Motor neuron (in vitro differentiated cells): ENCODE measurements at regions not wholly inside any gene's neighbourhood (a gene's known extent, or its start where the extent isn't known, plus 50 kb on each side); places are given as distances from the start of the nearest gene placed in this dataset.

ENCODE experiments used
- ATAC-seq, 8 experiments: fragments of 200-7000 bp; cut with Tn5 transposase; replicated peaks in 6 of 8; 2 replicates each; pipeline ENCODE4 v1.8.0; 2021; ENCODE audit warnings: mild to moderate bottlenecking in 8 of 8, moderate library complexity in 8 of 8
- H3K27ac ChIP-seq, 2 donors: fragments of 250-450 bp; sonication (Bioruptor Pico); 2 replicates each; pipeline ENCODE4 v1.9.0; 2021; ENCODE audit warnings: antibody characterized with exemption in 2 of 2, mild to moderate bottlenecking in 2 of 2, moderate library complexity in 1 of 2
- H3K4me1 ChIP-seq, 2 donors: fragments of 250-450 bp; sonication (Bioruptor Pico); replicated peaks in 1 of 2; 2 replicates each; pipeline ENCODE4 v1.6.1; 2021; ENCODE audit warnings: antibody characterized with exemption in 2 of 2, mild to moderate bottlenecking in 2 of 2, moderate library complexity in 1 of 2
- H3K4me3 ChIP-seq, 5 donors: fragments of 250-450 bp; sonication (Bioruptor Pico); 2 replicates each; pipeline ENCODE4 v1.9.0; 2021; ENCODE audit warnings: antibody characterized with exemption in 5 of 5, mild to moderate bottlenecking in 5 of 5, moderate library complexity in 4 of 5
- WGBS, 10 experiments: fragments of 450-650 bp; shearing (Covaris generic); methylation state at CpG; one replicate each; pipeline ENCODE4 v1.0.0; 2022; 5-methylcytosine and 5-hydroxymethylcytosine counted together
- in situ Hi-C, 9 experiments: fragments of 400-800 bp; cut with MboI; loops; one replicate each; pipeline ENCODE4 v1.15.0; 2021; ENCODE audit warnings: low sequenced_read_pairs in 9 of 9, low pct_unique_long_range_greater_than_20kb in 2 of 9; ENCODE audit not compliant: unreplicated experiment in 9 of 9

- Histone ChIP-seq H3K4me1 (peaks cover 15 to 28% of the 10 kb centered on the region in 2 donors), H3K27ac (no peak overlapping the region), H3K4me3 (no peak overlapping the region)
- in situ Hi-C loops: no loop called here
- 10 to 100% (median 60%) methylated on average over 1 to 2 of the region's 2 CpGs; no CpG with 5 or more reads in 1 of the 10 experiments for WGBS, 10 experiments
- peak in 1 of 8 experiments; percentile 67 for ATAC-seq
Measured at GRCh38 chr13:100838387-100838786, 163.8 kb upstream of the TMTC4 start.

GRCh38 chr13:100837631-100838030 lies 163.0 kb upstream of the TMTC4 start:
- ATAC-seq: peak in 5 of 8 experiments; percentile 78 to 95 (median 91)
- H3K27ac ChIP-seq: no peak overlapping the region
- peaks cover 15 to 28% of the 10 kb centered on the region in 2 donors for H3K4me1 ChIP-seq
- WGBS, 10 experiments: 8 to 50% (median 24%) methylated on average over 1 of the region's 1 CpG; no CpG with 5 or more reads in 2 of the 10 experiments
- in situ Hi-C loops: no loop called here
- no peak overlapping the region for H3K4me3 ChIP-seq

GRCh38 chr13:100836711-100837110 lies 162.1 kb upstream of the TMTC4 start:
- WGBS, 10 experiments: 25 to 100% (median 78%) methylated on average over 1 to 4 of the region's 4 CpGs; no CpG with 5 or more reads in 2 of the 10 experiments
- ATAC-seq: peak in 5 of 8 experiments; percentile 16 to 61 (median 41)
- Histone ChIP-seq H3K4me3 (no peak overlapping the region), H3K27ac (no peak overlapping the region), H3K4me1 (peaks cover 15 to 28% of the 10 kb centered on the region in 2 donors)
- in situ Hi-C loops: no loop called here

GRCh38 chr13:100835695-100836094 lies 161.1 kb upstream of the TMTC4 start:
- in situ Hi-C loops: no loop called here
- WGBS, 10 experiments: 49 to 100% (median 90%) methylated on average over 3 to 5 of the region's 5 CpGs
- ATAC-seq: no peak
- Histone ChIP-seq H3K27ac (no peak overlapping the region), H3K4me3 (no peak overlapping the region), H3K4me1 (peaks cover 15 to 28% of the 10 kb centered on the region in 2 donors)

GRCh38 chr13:100833427-100833826 lies 158.8 kb upstream of the TMTC4 start:
- WGBS, 10 experiments: 0 to 88% (median 60%) methylated on average over 1 to 5 of the region's 6 CpGs; no CpG with 5 or more reads in 5 of the 10 experiments

GRCh38 chr13:100828226-100828625 lies 153.6 kb upstream of the TMTC4 start:
- 12 to 63% (median 39%) methylated on average over 2 to 5 of the region's 5 CpGs; no CpG with 5 or more reads in 4 of the 10 experiments for WGBS, 10 experiments
- H3K4me1 ChIP-seq: peaks cover under 1 to 21% of the 10 kb centered on the region in 2 donors
- in situ Hi-C loops: no loop called here
- no peak overlapping the region for H3K4me3 ChIP-seq
- ATAC-seq: peak in 5 of 8 experiments; percentile 44 to 72 (median 62)
- no peak overlapping the region for H3K27ac ChIP-seq

More at GRCh38 chr13:100833427-100833826, 158.8 kb upstream of the TMTC4 start:
- H3K4me3 ChIP-seq: no peak overlapping the region
- peaks cover 14 to 26% of the 10 kb centered on the region in 2 donors for H3K4me1 ChIP-seq
- H3K27ac ChIP-seq: no peak overlapping the region
- in situ Hi-C loops: no loop called here
- ATAC-seq: no peak

GRCh38 chr13:100827489-100828176 lies 153.0 kb upstream of the TMTC4 start:
- peak in 2 of 8 experiments; percentile 37 to 39 for ATAC-seq
- Histone ChIP-seq H3K27ac (no peak overlapping the region), H3K4me1 (peaks cover 3 to 21% of the 10 kb centered on the region in 2 donors), H3K4me3 (no peak overlapping the region)
- 15 to 89% (median 75%) methylated on average over 1 to 8 of the region's 8 CpGs for WGBS, 10 experiments
- in situ Hi-C loops: no loop called here

- no peak overlapping the region for H3K27ac ChIP-seq
- H3K4me3 ChIP-seq: no peak overlapping the region
- in situ Hi-C loops: no loop called here
- WGBS, 10 experiments: 15 to 90% (median 61%) methylated on average over 2 to 3 of the region's 3 CpGs; no CpG with 5 or more reads in 2 of the 10 experiments
- ATAC-seq: no peak
- peaks cover 3 to 25% of the 10 kb centered on the region in 2 donors for H3K4me1 ChIP-seq
Measured at GRCh38 chr13:100826441-100826840, 151.8 kb upstream of the TMTC4 start.

GRCh38 chr13:100825557-100825956 lies 151.0 kb upstream of the TMTC4 start:
- Histone ChIP-seq H3K4me3 (no peak overlapping the region), H3K27ac (no peak overlapping the region), H3K4me1 (peaks cover 3 to 30% of the 10 kb centered on the region in 2 donors)
- 0 to 100% (median 73%) methylated on average over 1 to 3 of the region's 3 CpGs for WGBS, 10 experiments
- peak in 3 of 8 experiments; percentile 40 to 89 (median 82) for ATAC-seq
- in situ Hi-C loops: no loop called here

- WGBS, 10 experiments: 5 to 87% (median 45%) methylated on average over 1 to 3 of the region's 3 CpGs; no CpG with 5 or more reads in 2 of the 10 experiments
- Histone ChIP-seq H3K27ac (no peak overlapping the region), H3K4me1 (peaks cover 3 to 34% of the 10 kb centered on the region in 2 donors), H3K4me3 (no peak overlapping the region)
- in situ Hi-C loops: no loop called here
- ATAC-seq: no peak
Measured at GRCh38 chr13:100824366-100824765, 149.8 kb upstream of the TMTC4 start.

- ATAC-seq: no peak
- Histone ChIP-seq H3K27ac (no peak overlapping the region), H3K4me1 (peaks cover 8 to 34% of the 10 kb centered on the region in 2 donors), H3K4me3 (no peak overlapping the region)
- in situ Hi-C loops: no loop called here
- 22 to 97% (median 71%) methylated on average over 2 to 3 of the region's 3 CpGs; no CpG with 5 or more reads in 3 of the 10 experiments for WGBS, 10 experiments
Measured at GRCh38 chr13:100823448-100823847, 148.9 kb upstream of the TMTC4 start.

GRCh38 chr13:100822871-100823443 lies 148.4 kb upstream of the TMTC4 start:
- ATAC-seq: peak in 1 of 8 experiments; percentile 59
- Histone ChIP-seq H3K4me1 (peaks cover 11 to 31% of the 10 kb centered on the region in 2 donors), H3K27ac (no peak overlapping the region), H3K4me3 (no peak overlapping the region)
- 6 to 95% (median 80%) methylated on average over 2 to 6 of the region's 6 CpGs; no CpG with 5 or more reads in 1 of the 10 experiments for WGBS, 10 experiments
- in situ Hi-C loops: no loop called here

GRCh38 chr13:100818711-100819110 lies 144.1 kb upstream of the TMTC4 start:
- ATAC-seq: peak in 1 of 8 experiments; percentile 69
- 64 to 100% (median 86%) methylated on average over 1 to 2 of the region's 3 CpGs; no CpG with 5 or more reads in 6 of the 10 experiments for WGBS, 10 experiments
- H3K4me1 ChIP-seq: peaks cover 18 to 19% of the 10 kb centered on the region in 2 donors
- no peak overlapping the region for H3K27ac ChIP-seq
- H3K4me3 ChIP-seq: no peak overlapping the region
- in situ Hi-C loops: no loop called here
